ENCODE measurements at regions not wholly inside any gene's neighbourhood (a gene's known extent, or its start where the extent isn't known, plus 50 kb on each side); places are given as distances from the start of the nearest gene placed in this dataset.

DNA sequence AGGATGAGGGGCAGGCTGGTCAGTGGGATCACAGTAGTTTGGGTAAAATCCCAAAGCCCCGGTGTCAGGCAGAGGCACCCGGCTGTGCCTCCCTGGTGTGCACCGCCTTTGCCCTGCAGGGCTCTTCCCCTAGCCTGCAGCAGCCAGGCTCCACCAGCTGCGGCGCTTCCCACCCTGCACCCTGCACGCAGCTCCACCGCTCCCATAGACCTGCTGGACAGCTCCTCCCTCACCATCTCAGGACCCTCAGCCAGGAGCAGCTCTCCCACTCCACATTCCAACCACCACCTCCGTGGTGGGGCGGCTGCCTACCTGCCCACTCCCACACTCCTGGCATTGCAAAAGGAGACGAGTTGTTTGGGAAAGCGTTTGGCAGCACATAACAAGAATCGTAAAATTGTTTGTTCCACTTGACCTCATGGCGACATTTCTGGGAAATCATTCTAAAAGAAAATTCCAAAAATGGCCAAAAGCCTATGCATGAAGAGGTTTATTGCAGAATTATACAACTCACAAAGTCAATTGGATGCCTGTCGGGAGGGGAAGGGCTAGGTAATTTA is 287.4 kb upstream of the HDAC4 start:
- no peak for TF ChIP-seq CTCF (IDR thresholded peaks at IDR 0.05 in 2 of 3, conservative IDR thresholded peaks at IDR 0.05 in 1 of 3; ENCODE audit: control insufficient read depth in 2 of 3, extremely low read depth in 1 of 3, insufficient read depth in 1 of 3, low read depth in 3 of 3, low read length in 3 of 3)
- no peak for TF ChIP-seq CEBPB (IDR thresholded peaks at IDR 0.05; ENCODE audit: borderline replicate concordance in 1 of 2, low read depth in 2 of 2, low read length in 2 of 2)
- no peak for TF ChIP-seq FOXK2 (IDR thresholded peaks at IDR 0.05)
- TF ChIP-seq, protein P1, sequence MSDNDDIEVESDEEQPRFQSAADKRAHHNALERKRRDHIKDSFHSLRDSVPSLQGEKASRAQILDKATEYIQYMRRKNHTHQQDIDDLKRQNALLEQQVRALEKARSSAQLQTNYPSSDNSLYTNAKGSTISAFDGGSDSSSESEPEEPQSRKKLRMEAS (IDR thresholded peaks at IDR 0.05; ENCODE audit: low read depth, low read length): no peak
- TF ChIP-seq NFIC (IDR thresholded peaks at IDR 0.05; ENCODE audit: low read depth, low read length): no peak

Measured in GM12878 (cell line).